ENCODE measurements at regions not wholly inside any gene's neighbourhood (a gene's known extent, or its start where the extent isn't known, plus 50 kb on each side); places are given as distances from the start of the nearest gene placed in this dataset.

GRCh38 chr5:91864962-91865361 is 481.8 kb upstream of the ARRDC3 start:
- peak overlapping the region; percentile 96 for H3K27ac Mint-ChIP-seq
- peaks cover 15% of the 10 kb centered on the region for H3K9me3 Mint-ChIP-seq
- no peaks in the 10 kb centered on the region for H3K27me3 Mint-ChIP-seq (ENCODE audit: low read depth)
- ATAC-seq, result no peak
- TF ChIP-seq ZNF425 (CRISPR knock-in tag; conservative IDR thresholded peaks at IDR 0.05), result no peak
- TF ChIP-seq ZBTB21 (CRISPR knock-in tag; IDR thresholded peaks at IDR 0.05; ENCODE audit: borderline replicate concordance), result no peak
- TF ChIP-seq ZNF671 (CRISPR knock-in tag; IDR thresholded peaks at IDR 0.05), result no peak
- H3K4me3 Mint-ChIP-seq, result no peak overlapping the region
- H3K36me3 Mint-ChIP-seq, result no peaks in the 10 kb centered on the region
- H3K4me1 Mint-ChIP-seq, result peaks cover 32% of the 10 kb centered on the region
- ChIA-PET CTCF (interaction anchor here (1.6 kb wide), 1 partner anchor 223 kb away, joined by 7 read pairs; no protein-coding TSS in a partner anchor), POLR2A (no interaction called here)
- no peak for DNase-seq (ENCODE audit: low spot score)

- H3K9me3 Mint-ChIP-seq, result no peaks in the 10 kb centered on the region
- no peaks in the 10 kb centered on the region for H3K36me3 Mint-ChIP-seq
- CTCF ChIA-PET, result no interaction called here
- ATAC-seq (no peak), DNase-seq (ENCODE audit: low spot score) (no peak)
- TF ChIP-seq GTF2I (CRISPR knock-in tag; conservative IDR thresholded peaks at IDR 0.05), result no peak
- TF ChIP-seq CDX4 (CRISPR knock-in tag; IDR thresholded peaks at IDR 0.05; ENCODE audit: borderline replicate concordance), result no peak
- TF ChIP-seq HMGXB4 (CRISPR knock-in tag; IDR thresholded peaks at IDR 0.05), result no peak
- no peak for TF ChIP-seq ZNF671 (CRISPR knock-in tag; IDR thresholded peaks at IDR 0.05)
- no peak for TF ChIP-seq ZBTB21 (CRISPR knock-in tag; IDR thresholded peaks at IDR 0.05; ENCODE audit: borderline replicate concordance)
- TF ChIP-seq ZNF317 (CRISPR knock-in tag; IDR thresholded peaks at IDR 0.05; ENCODE audit: borderline replicate concordance, low read depth), result no peak
- no peak for TF ChIP-seq ZNF416 (CRISPR knock-in tag; IDR thresholded peaks at IDR 0.05)
- TF ChIP-seq SMAD3 (CRISPR knock-in tag; IDR thresholded peaks at IDR 0.05; ENCODE audit: borderline replicate concordance), result no peak
- TF ChIP-seq ERG (CRISPR knock-in tag; IDR thresholded peaks at IDR 0.05), result no peak
- no peak for TF ChIP-seq SMAD4 (CRISPR knock-in tag; IDR thresholded peaks at IDR 0.05)
- TF ChIP-seq NFE2L1 (CRISPR knock-in tag; IDR thresholded peaks at IDR 0.05), result no peak
- no peak for TF ChIP-seq RELA (CRISPR knock-in tag; IDR thresholded peaks at IDR 0.05; ENCODE audit: borderline replicate concordance)
- TF ChIP-seq ZNF219 (CRISPR knock-in tag; IDR thresholded peaks at IDR 0.05; ENCODE audit: borderline replicate concordance), result no peak
- H3K27me3 Mint-ChIP-seq (ENCODE audit: low read depth), result no peaks in the 10 kb centered on the region
- H3K27ac Mint-ChIP-seq, result no peak overlapping the region; the same call in 1 of the 2 replicates
- H3K4me1 Mint-ChIP-seq, result peaks cover 31% of the 10 kb centered on the region
- POLR2A ChIA-PET, result no interaction called here
- H3K4me3 Mint-ChIP-seq, result no peak overlapping the region
Measured at GRCh38 chr5:91851670-91852069, 468.6 kb upstream of the ARRDC3 start.

- no peaks in the 10 kb centered on the region for H3K9me3 Mint-ChIP-seq
- H3K27me3 Mint-ChIP-seq (ENCODE audit: low read depth), result no peaks in the 10 kb centered on the region
- H3K4me3 Mint-ChIP-seq, result no peak overlapping the region
- CTCF ChIA-PET, result no interaction called here
- H3K27ac Mint-ChIP-seq, result peak overlapping the region; percentile 67; the same call in 1 of the 2 replicates
- DNase-seq (ENCODE audit: low spot score), result no peak
- H3K4me1 Mint-ChIP-seq, result peaks cover 28% of the 10 kb centered on the region
- H3K36me3 Mint-ChIP-seq, result no peaks in the 10 kb centered on the region
- no peak for ATAC-seq
- POLR2A ChIA-PET, result no interaction called here
- TF ChIP-seq PRDM15 (CRISPR knock-in tag; IDR thresholded peaks at IDR 0.05) (no peak), ZNF219 (CRISPR knock-in tag; IDR thresholded peaks at IDR 0.05; ENCODE audit: borderline replicate concordance) (no peak), HMGXB4 (CRISPR knock-in tag; IDR thresholded peaks at IDR 0.05) (no peak), FOXK1 (CRISPR knock-in tag; IDR thresholded peaks at IDR 0.05) (no peak), ATF2 (CRISPR knock-in tag; IDR thresholded peaks at IDR 0.05; ENCODE audit: borderline replicate concordance, low read depth) (no peak), ESRRA (CRISPR knock-in tag; IDR thresholded peaks at IDR 0.05; ENCODE audit: borderline replicate concordance) (no peak), NR3C1 (CRISPR knock-in tag; conservative IDR thresholded peaks at IDR 0.05; ENCODE audit: low read depth) (no peak)
Measured at GRCh38 chr5:91850031-91850430, 466.9 kb upstream of the ARRDC3 start.
